ENCODE measurements at regions not wholly inside any gene's neighbourhood (a gene's known extent, or its start where the extent isn't known, plus 50 kb on each side); places are given as distances from the start of the nearest gene placed in this dataset.
"Not testable (repeated sequence)": the region's sequence is repeated elsewhere in the genome, so short reads cannot be mapped to it uniquely, and the experiment has no call there.

DNA sequence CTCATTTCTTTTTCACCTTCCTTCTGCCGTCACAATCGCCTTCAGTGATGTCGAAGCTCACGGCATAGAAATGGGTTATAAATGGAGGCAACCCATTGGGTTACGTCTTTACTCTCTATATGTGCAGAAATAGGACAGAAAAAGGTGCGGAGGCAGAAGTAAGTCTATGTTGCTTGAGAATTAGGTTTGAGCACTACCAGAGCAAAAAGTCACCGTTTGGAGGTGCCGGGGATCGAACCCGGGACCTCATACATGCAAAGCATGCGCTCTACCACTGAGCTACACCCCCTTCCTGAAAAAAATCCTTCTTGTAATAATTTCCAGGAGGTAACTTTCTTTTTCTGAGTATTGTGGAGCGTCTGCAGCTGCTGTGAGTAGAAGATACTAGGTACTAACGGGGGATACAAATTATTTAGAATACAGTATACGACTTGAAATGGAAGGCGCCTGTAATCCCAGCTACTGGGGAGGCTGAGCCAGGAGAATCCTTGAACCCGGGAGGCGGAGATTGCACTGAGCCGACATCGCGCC, 134.2 kb downstream of the TRIM27 start:
- Histone ChIP-seq H3K9ac (no peak overlapping the region), H3K27me3 (peaks cover 68% of the 10 kb centered on the region), H3K4me3 (no peak overlapping the region), H3K27ac (no peak overlapping the region), H4K20me1 (no peaks in the 10 kb centered on the region), H3K4me1 (no peaks in the 10 kb centered on the region), H3K36me3 (no peaks in the 10 kb centered on the region), H3K4me2 (no peak overlapping the region), H3K9me3 (peaks cover 48% of the 10 kb centered on the region)
- no peak for TF ChIP-seq Cebpa-rat (IDR thresholded peaks at IDR 0.05)

DNA sequence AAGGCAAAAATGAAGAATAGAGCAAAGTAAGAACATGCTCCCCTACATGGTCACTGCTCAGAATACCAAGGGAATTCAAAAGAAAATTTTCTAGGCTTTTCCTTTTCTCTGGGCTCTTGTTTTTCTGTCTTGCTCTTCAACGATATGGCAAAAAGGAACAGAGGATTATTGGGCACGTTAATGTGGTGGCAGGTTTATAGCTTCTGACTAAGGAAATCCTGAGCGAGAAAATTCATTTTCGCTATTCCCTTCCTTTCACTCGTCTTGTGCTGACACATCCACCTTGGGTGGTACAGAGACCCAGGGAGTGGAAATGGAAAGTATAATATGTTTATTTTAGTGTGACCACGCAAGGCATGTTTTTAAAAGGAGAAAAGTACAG, 132.8 kb downstream of the TRIM27 start:
- peaks cover 69% of the 10 kb centered on the region for H3K27me3 ChIP-seq

DNA sequence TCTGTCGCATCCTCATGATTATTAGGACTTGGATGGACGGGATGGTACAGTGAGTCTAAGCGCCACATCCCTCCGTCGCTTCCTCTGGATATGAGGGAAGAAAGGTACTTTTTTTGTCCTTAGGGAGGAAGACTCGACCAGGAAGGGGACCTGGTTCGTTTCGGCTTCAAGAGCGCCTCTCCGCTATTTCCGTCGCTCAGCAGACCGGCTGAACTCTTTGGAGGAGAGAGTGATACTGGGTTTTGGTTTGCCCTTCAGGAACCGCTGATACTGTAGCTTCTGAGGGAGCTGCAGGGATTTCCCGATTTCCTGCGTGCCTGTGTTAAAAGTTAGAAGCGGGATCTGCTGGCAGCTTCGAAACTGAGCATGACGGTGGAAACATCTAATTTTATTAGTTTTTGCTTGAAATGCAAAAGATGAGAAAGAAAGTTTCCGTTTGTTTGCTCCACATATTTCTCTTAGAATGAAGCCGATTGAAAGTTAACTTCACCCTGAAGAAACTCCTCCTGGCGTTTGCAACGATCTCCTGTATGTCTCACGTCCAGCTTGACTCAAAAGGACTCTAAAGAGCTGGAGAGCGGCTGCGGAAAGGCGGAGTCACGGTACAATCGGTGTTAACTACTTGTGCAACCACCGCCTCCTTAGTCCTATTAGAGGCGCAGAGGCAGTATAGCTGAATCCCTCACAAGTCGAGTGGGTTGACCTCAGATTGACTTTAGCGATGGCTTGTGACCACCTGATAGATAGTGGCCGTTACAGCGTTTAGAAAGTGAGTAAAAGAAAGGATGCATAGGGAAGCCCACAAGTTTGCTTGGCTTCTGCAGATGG, 129.4 kb downstream of the TRIM27 start:
- Histone ChIP-seq H3K27ac (no peak overlapping the region), H3K27me3 (peaks cover 41% of the 10 kb centered on the region), H3K4me1 (peaks cover 8% of the 10 kb centered on the region; the same call in 1 of the 2 replicates), H3K36me3 (no peaks in the 10 kb centered on the region), H4K20me1 (no peaks in the 10 kb centered on the region), H3K9ac (no peak overlapping the region), H3K4me3 (no peak overlapping the region), H3K9me3 (peaks cover 22% of the 10 kb centered on the region), H3K4me2 (no peak overlapping the region)
- TF ChIP-seq Cebpa-rat (IDR thresholded peaks at IDR 0.05), result no peak

More for the DNA sequence above, 132.8 kb downstream of the TRIM27 start:
- Histone ChIP-seq H3K4me1 (peaks cover 2% of the 10 kb centered on the region; the same call in 1 of the 2 replicates), H3K4me3 (no peak overlapping the region), H3K4me2 (no peak overlapping the region), H3K9ac (no peak overlapping the region), H3K36me3 (no peaks in the 10 kb centered on the region), H4K20me1 (no peaks in the 10 kb centered on the region), H3K27ac (no peak overlapping the region), H3K9me3 (peaks cover 43% of the 10 kb centered on the region)
- TF ChIP-seq Cebpa-rat (IDR thresholded peaks at IDR 0.05), result no peak

DNA sequence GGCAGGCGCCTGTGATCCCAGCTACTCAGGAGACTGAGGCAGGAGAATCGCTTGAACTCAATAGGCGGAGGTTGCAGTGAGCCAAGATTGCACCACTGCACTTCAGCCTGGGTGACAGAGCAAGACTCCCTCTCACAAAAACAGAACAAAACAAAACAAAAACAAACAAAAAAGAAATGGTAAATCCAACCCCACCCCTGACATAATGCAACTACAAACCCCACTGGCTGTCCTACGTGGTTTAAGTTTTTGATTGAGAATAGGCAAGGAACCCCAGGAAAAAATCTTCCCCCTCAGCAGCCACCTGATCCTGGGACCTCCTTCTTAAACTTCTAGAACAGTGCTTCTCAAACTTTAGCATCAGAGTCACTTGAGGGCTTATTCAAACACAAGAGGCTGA, 123.1 kb downstream of the TRIM27 start:
- H3K4me1 ChIP-seq, H3K4me2 ChIP-seq, H3K36me3 ChIP-seq, H3K9ac ChIP-seq, H3K27ac ChIP-seq, H3K27me3 ChIP-seq, H3K4me3 ChIP-seq, H3K9me3 ChIP-seq, H4K20me1 ChIP-seq: not testable (repeated sequence)

DNA sequence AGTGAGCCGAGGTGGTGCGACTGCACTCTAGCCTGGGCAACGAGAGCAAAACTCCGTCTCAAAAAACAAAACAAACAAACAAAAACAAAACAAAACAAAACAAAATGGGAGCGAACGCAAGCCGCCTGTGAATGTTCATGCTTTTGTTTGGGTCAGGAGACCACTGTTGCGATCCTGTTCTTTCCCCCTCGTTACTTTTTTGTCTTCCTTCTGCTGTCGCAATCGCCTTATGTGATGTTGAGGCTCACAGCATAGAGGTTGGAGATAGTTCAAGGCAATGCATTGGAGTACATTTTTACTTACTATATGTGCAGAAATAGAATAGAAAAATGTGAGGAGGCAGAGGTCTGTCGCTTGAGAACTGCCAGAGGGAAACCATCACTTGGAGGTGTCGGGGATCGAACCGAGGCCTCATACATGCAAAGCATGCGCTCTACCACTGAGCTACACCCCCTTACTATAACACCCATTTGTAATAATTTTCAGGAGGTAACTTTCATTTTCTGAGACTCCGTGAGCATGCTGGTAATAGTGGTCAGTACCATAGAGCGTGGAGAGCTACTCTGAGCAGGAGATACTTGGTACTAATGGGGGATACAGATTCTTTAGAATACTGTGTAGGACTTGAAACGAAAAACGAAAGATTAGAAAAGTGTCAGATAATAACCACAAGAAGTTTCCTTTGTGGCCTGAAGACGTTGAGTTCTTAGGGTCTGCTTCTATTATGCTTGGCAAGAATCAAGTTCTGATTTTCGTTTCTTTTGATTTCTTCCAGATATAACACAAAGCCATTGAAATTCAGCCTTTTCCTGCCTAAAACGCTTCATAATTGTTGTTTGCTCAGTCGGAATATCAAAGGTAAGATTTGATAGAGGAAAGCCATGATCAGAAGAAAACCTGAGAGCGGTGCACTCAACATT, 121.1 kb downstream of the TRIM27 start:
- Histone ChIP-seq H3K4me1 (no peaks in the 10 kb centered on the region), H3K4me2 (no peak overlapping the region), H4K20me1 (no peaks in the 10 kb centered on the region), H3K27me3 (no peaks in the 10 kb centered on the region), H3K9ac (no peak overlapping the region), H3K36me3 (no peaks in the 10 kb centered on the region), H3K4me3 (no peak overlapping the region), H3K27ac (no peak overlapping the region), H3K9me3 (no peaks in the 10 kb centered on the region)
- no peak for TF ChIP-seq Cebpa-rat (IDR thresholded peaks at IDR 0.05)

DNA sequence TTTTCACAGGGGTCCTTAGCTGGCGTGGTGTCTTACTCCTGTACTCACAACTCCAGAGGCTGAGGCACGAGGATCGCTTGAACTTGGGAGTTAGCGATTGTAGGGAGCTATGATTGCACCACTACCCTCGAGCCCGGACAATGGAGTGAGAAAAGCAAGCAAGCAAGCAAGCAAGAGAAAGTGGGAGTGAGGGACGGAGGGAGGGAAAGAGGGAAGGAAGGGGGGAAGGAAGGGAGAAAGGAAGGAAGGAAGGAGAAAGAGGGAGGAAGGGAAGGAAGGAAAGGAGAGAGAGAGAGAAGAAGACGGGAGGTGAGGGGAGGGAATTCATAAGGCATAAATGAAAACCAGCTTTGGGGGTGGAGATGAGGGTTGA, 120.5 kb downstream of the TRIM27 start:
- Histone ChIP-seq H3K36me3 (no peaks in the 10 kb centered on the region), H3K27me3 (peaks cover 5% of the 10 kb centered on the region), H3K4me1 (no peaks in the 10 kb centered on the region), H3K4me3 (no peak overlapping the region), H3K4me2 (no peak overlapping the region), H3K9ac (no peak overlapping the region), H4K20me1 (no peaks in the 10 kb centered on the region), H3K9me3 (no peaks in the 10 kb centered on the region), H3K27ac (no peak overlapping the region)
- no peak for TF ChIP-seq Cebpa-rat (IDR thresholded peaks at IDR 0.05)

DNA sequence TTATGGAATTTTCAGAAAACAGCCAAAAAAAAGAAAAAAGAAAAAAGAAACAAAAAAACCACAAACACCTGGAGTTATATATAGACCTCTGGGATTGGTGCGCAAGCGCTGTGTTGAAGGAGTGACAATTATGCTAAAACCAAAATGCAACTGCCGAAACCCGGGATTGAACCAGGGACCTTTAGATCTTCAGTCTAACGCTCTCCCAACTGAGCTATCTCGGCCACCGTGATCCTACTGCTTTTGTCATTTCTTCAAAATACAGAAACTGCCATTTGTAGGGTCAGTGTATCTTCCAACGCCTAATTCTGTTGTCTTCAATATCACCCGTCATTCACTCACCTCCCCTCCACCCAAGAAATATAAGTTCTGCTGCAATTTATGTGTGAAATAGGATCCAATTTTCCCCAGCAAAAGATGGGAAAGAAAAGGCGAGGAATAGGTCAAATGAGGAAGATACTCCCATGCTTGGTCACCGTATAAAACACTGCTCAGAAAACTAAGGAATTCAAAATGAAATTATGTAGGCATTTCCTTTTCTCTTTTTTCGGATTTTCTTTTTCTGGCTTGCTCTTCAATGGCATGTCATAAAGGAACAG, 116.0 kb downstream of the TRIM27 start:
- Histone ChIP-seq H3K9me3 (peaks cover 9% of the 10 kb centered on the region), H4K20me1 (no peaks in the 10 kb centered on the region), H3K4me1 (no peaks in the 10 kb centered on the region), H3K36me3 (no peaks in the 10 kb centered on the region), H3K27ac (no peak overlapping the region), H3K4me3 (no peak overlapping the region), H3K4me2 (no peak overlapping the region), H3K27me3 (peaks cover 21% of the 10 kb centered on the region), H3K9ac (no peak overlapping the region)
- no peak for TF ChIP-seq Cebpa-rat (IDR thresholded peaks at IDR 0.05)

DNA sequence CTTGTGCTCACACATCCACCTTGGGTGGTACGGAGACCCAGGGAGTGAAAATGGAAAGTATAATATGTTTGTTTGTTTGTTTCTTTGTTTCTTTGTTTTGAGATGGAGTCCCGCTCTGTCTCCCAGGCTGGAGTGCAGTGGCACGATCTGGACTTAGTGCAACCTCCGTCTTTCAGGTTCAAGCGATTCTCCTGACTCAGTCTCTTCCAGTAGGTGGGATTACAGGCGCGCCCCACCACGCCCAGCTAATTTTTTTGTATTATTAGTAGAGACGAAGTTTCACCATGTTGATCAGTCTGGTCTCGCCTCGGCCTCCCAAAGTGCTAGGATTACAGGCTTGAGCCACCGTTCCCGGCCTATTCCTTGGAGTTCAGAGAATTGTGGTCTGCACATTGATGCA, 115.4 kb downstream of the TRIM27 start:
- Histone ChIP-seq H3K36me3 (no peaks in the 10 kb centered on the region), H3K27ac (no peak overlapping the region), H4K20me1 (no peaks in the 10 kb centered on the region), H3K9ac (no peak overlapping the region), H3K9me3 (peaks cover 9% of the 10 kb centered on the region), H3K4me3 (no peak overlapping the region), H3K4me2 (no peak overlapping the region), H3K27me3 (peaks cover 23% of the 10 kb centered on the region), H3K4me1 (no peaks in the 10 kb centered on the region)
- no peak for TF ChIP-seq Cebpa-rat (IDR thresholded peaks at IDR 0.05)

DNA sequence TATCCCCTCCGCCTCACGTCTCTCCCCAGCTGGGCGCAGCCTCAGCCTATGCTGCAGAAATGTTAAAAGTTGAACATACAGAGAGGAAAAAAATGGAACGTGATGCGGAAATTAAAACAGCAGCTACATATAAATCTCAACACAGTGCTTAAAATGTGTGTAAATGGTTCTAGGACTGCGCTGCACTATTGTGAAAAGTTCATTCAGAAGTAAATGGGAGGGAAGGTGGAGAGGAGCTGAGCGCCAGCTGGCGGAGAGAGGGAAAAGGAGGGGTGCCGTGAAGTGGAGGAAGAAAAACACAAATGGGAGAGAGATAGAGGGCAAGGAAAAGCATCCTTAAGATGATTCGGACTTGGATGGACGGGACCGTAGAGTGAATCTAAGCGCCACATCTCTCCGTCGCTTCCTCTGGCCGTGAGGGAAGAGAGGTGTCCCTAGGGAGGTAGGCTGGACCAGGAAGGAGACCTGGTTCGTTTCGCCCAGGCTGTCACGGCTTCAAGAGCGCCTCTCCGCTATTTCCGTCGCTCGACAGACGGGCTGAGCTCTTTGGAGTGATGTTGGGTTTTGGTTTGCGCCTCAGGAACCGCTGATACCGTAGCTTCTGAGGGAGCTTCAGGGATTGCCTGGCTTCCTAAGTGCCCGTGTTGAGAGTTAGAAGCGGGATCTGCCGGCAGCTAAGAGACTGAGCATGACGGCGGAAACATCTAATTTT, 113.7 kb downstream of the TRIM27 start:
- Histone ChIP-seq H3K9ac (no peak overlapping the region), H3K4me3 (no peak overlapping the region), H3K27me3 (peaks cover 40% of the 10 kb centered on the region), H3K4me1 (no peaks in the 10 kb centered on the region), H3K36me3 (no peaks in the 10 kb centered on the region), H3K9me3 (peaks cover 16% of the 10 kb centered on the region), H3K4me2 (no peak overlapping the region), H3K27ac (no peak overlapping the region), H4K20me1 (no peaks in the 10 kb centered on the region)
- TF ChIP-seq Cebpa-rat (IDR thresholded peaks at IDR 0.05), result no peak

Data from BLaER1 (cell line).